GF-D8 (cell line): ENCODE measurements at regions not wholly inside any gene's neighbourhood (a gene's known extent, or its start where the extent isn't known, plus 50 kb on each side); places are given as distances from the start of the nearest gene placed in this dataset.
A peak's percentile ranks its signal among the peaks of the same experiment; 100 is the strongest.

Experiments used
- DNase-seq: peaks from one replicate; lab custom pipeline; 2025; lab: John Stamatoyannopoulos, UW

- DNase-seq = no peak
Measured at GRCh38 chr2:48140586-48140985, 173.9 kb upstream of the FOXN2 start.

GRCh38 chr2:48144777-48145176 lies 169.7 kb upstream of the FOXN2 start:
- DNase-seq = no peak

DNA sequence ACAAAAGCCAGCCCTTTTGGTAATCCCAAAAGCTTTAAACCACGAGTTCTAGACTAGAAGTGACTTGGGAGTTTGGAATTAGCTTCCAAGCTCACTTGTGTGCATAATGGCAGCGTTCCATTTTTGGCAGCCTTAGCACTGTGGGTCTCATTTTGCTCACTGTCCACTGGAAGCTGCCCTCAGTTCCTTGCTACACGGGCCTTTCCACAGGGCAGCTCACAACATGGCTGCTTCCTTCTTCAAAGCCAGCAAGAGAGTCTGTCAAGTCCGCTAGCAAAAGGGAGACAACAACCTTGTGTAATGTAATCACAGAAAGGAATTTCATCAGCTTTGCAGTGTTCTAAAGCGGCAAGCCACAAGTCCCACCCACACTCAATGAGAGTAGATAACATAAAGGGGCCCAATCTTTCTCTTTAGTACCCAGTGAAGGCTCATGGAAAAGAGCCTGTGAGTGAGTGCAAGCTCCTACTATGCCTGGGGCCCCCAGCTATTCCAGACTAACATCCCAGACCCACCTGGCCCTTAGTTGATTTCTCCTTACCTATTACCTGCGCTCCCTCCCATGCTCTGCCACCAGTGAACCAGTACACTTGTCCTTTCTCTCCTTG lies 168.5 kb upstream of the FOXN2 start:
- DNase-seq = peak; percentile 68

- no peak for DNase-seq
Measured at GRCh38 chr2:48146552-48146951, 167.9 kb upstream of the FOXN2 start.

DNA sequence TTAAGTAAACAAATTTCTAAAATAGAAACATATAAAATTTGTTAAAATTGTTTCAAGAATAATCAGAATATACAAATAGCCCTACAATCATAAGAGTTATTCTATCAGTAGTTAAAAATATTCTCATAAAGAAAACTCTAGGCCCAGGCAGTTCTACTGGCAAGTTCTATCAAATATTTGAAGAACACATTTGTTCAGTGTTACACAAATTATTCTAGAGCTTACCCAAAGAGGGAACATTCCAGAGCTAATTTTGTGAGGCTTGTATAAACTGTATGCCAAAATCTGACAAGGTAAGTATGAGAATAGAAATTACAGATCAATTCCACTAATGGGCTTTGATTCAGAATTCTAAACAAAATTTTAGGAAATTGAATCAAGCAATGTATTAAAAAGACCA lies 166.8 kb upstream of the FOXN2 start:
- no peak for DNase-seq

GRCh38 chr2:48148841-48149430 lies 165.5 kb upstream of the FOXN2 start:
- DNase-seq = no peak

GRCh38 chr2:48157150-48157549 lies 157.3 kb upstream of the FOXN2 start:
- no peak for DNase-seq

GRCh38 chr2:48161628-48162027 lies 152.9 kb upstream of the FOXN2 start:
- no peak for DNase-seq

DNA sequence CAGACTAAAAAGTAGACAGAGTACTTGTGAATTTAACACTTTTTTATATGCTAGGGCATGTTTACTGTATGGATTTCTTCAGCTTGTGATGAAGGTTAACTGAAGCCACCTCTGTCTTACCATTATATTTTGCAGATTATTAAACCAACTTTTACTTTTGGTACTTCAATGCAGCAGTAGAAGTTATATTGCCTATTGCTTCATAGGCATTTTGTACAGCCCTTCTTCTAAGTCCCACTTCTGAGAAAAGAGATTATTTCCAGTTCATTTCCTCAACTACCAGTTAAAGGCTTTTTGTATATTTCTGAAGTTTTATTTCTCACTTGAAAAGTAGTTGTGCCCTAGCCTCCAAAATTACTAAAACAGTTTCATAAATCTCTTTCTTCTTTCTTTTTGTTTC lies 151.7 kb upstream of the FOXN2 start:
- DNase-seq = peak; percentile 55

GRCh38 chr2:48165070-48165753 lies 149.3 kb upstream of the FOXN2 start:
- DNase-seq = peak; percentile 91

- peak; percentile 88 for DNase-seq
Measured at GRCh38 chr2:48169141-48169592, 145.3 kb upstream of the FOXN2 start.

DNA sequence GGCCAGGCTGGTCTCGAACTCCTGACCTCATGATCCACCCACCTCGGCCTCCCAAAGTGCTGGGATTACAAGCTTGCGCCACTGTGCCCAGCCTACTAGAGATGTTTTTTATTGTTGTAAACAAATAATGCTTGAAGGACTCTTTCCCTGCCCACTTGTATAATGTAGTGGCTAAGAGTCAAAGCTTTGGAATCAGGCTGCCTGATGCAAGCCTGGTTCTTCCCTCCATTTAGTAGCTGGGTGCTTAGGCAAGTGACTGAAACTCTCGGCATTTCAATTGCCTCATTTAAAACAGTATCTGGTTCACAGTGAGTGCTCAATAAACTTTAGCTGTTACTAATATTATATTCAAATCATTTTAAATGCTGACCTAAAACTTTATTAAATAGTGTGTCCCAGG lies 144.2 kb upstream of the FOXN2 start:
- DNase-seq = no peak

GRCh38 chr2:48173141-48173540 lies 141.3 kb upstream of the FOXN2 start:
- DNase-seq = no peak

GRCh38 chr2:48174503-48174902 lies 140.0 kb upstream of the FOXN2 start:
- peak; percentile 44 for DNase-seq

GRCh38 chr2:48175254-48175653 lies 139.2 kb upstream of the FOXN2 start:
- no peak for DNase-seq

DNA sequence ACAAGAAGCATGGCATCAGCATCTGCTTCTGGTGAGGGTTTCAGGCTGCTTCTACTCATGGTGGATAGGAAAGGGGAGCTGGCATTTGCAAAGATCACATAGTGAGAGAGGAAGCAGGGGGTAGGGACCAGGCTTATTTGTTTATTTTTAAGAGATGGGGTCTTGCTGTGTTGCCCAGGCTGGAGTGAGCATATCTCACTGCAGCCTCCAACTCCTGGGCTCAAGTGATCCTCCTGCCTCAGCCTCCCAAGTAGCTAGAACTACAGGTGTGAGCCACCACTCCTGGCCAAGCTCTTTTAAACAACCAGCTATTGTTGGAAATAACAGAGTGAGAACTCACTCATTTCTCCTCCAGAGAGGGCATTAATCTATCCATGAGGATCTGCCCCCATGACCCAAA lies 138.8 kb upstream of the FOXN2 start:
- no peak for DNase-seq

GRCh38 chr2:48176876-48177275 lies 137.6 kb upstream of the FOXN2 start:
- no peak for DNase-seq

- DNase-seq = no peak
Measured at GRCh38 chr2:48178611-48179010, 135.9 kb upstream of the FOXN2 start.

- DNase-seq = no peak
Measured at GRCh38 chr2:48180557-48180956, 133.9 kb upstream of the FOXN2 start.

GRCh38 chr2:48183276-48183675 lies 131.2 kb upstream of the FOXN2 start:
- no peak for DNase-seq

- no peak for DNase-seq
Measured at GRCh38 chr2:48183991-48184390, 130.5 kb upstream of the FOXN2 start.

DNA sequence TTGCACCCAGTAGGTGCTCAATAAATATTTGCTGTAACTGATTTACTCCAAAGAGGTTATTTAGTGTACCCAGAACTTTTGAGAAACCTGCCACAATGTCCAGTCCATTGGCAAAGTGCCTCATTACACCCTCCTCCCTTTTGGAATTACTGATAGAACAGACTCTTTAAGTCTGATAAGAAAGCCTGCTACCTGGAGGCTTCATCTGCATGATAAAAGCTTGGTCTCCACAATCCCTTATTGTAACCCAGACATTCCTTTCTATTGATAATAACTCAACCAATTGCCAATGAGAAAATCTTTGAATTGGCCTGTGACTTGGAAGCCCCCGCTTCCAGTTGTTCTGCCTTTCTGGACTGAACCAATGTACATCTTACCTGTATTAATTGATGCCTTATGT lies 127.0 kb upstream of the FOXN2 start:
- no peak for DNase-seq

DNA sequence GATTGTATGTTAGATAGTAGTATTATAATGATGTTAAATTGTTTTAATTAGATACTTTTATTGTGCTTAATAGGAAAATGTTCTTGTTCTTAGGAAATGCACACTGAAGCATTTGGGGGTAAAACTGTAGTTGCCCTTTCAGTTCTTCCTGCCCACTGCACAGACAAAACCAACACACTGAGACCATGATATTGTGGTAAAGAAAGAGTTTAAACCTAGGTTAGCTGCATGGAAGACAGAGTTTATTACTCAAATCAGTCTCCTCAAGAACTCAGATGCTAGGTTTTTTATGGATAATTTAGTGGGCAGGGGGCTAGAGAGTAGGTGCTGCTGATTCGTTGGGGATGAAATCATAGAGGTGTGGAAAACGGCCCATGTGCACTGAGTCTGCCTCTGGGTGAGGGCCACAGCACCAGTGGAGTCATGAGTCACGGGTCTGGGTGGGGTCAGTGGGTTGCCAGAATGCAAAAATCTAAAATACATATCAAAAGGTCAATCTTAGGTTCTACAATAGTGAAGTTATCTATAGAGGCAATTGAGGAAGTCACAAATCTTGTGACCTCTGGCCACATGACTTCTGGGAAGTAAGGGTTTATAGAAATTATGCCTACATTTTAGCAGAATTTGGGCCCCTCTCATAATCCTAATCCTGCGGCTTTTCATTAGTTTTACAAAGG lies 124.8 kb upstream of the FOXN2 start:
- no peak for DNase-seq
